ENCODE measurements at regions not wholly inside any gene's neighbourhood (a gene's known extent, or its start where the extent isn't known, plus 50 kb on each side); places are given as distances from the start of the nearest gene placed in this dataset.
"Not testable (repeated sequence)": the region's sequence is repeated elsewhere in the genome, so short reads cannot be mapped to it uniquely, and the experiment has no call there.

DNA sequence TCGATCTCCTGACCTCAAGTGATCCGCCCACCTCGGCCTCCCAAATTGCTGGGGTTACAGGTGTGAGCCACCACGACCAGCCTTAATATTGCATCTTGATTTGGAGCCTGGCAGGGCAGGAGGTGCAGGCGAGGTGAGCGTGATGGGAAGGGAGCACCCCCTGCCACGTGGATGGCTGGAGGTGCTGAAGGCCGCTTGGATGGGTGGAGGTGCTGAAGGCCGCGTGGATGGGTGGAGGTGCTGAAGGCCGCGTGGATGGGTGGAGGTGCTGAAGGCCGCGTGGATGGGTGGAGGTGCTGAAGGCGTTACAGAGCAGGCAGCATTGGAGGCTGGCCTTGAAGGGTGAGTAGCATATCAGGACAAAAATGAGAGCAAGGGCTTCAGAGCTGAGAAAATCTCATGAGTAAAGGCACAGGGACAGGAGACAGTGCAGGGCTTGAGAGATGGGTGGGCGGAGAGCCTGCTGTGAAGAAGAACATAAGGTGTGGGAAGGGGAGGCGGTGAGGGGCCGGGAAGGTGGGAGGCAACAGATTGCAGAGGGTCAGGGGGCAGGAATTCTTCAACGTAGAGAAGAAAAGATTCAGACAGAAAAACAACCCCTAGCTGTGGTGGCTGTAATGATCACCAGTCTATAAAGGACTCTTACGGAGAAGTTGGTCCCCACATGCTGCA, 101.7 kb upstream of the SEC14L1 start:
- DNase-seq = no peak

DNA sequence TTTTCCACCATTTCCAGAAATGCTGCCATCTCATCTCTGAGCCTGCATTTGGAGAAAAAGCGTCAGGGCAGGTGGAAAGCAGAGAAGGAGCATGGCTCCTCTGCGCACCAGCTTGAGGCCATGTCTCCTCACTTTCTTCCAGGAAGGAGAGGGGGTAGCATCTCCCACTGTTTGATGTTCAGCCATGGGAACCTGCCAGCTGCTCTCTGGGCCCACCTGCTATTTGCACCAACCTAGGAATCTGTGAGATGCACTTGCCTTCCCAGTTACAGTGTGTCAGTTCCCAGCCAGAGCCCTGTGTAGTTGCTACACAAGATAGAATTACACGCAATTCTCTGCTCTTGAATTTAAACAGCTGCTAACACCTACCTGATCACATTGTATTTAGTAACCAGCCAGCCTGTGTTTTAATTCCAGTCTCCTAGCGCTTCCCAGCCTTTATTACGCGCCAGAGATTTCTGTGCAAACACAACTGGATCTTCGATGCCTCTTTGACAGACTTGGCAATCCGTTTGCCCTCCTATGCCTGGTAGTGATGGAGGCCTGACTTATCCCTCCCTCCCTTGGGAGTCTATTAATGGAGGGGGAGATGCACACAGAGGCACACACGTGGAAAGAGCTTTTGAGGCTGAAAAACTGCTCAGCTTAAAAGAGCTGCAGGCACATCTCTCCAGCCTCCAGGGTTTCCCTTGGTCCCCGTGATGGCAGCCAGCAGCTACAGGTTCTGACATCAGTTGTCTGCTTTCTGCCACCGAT, 98.1 kb upstream of the SEC14L1 start:
- no peak for DNase-seq

DNA sequence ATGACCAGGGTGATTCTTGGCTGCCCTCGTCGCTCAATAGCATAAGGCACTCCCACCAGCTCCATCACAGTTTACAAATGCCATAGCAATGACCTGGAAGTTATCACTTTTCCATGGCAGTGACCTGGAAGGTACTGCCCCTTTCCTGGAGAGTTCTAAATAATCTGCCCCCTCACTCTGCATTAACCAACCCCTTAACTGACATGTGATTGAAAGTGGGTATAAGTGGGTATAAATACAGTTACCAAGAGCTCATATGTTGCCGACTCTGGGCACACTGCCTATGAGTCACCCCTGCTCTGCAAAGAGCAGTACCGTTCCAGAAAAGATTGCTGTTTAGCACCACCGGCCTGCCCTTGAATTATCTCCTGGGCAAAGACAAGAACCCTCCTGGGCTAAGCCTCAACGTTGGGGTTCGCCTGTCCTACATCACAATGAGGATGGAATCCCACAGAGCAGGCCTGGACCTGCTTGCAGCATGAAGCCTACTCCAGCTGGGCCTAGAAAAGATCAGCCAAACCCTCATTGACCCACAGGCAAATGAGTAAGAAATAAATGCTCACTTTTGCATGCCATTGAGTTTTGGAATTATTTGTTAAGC, 95.2 kb upstream of the SEC14L1 start:
- DNase-seq = no peak

DNA sequence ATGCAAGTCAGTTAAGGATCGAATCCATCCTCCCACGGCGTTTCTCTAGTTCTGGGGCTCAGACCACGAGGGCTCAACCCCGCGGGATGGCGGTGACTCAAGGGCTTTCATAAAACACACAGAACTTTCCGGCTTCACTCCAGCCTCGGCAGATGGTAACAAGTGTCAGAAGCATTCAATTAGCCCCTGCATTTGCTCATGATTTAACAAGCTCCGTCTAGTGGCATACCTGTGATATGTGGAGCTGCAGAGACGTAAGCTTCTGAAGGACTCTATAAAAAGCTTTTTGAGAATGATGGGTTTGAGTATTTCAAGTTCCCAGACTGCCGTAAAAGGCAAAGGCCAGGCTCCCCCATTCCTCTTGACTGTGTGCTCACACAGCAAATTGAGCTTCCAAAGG, 91.3 kb upstream of the SEC14L1 start:
- DNase-seq = peak; percentile 42

DNA sequence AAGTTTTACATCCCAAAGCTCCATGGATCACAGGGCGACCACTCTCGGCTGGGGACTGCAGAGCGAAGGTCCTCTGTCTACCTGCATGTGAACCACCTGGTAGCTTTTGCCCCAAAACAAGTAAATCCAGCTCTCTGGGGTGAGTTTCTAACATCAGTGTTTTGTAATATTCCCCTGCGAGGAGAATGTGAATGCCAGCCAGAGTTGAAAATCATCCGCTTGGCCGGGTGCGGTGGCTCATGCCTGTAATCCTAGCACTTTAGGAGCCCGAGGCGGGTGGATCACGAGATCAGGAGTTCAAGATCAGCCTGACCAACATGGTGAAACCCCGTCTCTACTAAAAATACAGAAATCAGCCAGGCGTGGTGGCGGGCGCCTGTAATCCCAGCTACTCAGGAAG, 89.9 kb upstream of the SEC14L1 start:
- not testable (repeated sequence) for DNase-seq

DNA sequence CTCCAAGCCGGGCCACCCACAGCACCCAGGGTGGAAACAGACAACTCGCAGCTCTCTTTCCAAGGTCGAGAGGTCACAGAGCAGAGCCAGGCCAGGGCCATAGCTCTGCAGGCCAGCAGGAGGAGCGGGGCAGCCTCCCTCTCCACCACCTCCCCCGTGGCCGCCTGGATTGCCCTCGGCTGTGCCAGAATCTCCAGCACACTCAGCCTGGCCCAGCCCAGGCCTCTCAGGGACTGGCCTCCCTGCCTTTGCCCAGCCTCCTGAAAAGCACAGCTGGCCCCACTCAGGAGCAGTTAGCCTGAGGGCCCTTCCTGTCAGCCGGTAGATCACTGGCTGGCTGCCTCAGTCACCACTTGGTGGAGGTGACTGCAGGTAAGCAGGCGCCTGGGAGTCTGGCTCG, 85.8 kb upstream of the SEC14L1 start:
- peak; percentile 31 for DNase-seq

DNA sequence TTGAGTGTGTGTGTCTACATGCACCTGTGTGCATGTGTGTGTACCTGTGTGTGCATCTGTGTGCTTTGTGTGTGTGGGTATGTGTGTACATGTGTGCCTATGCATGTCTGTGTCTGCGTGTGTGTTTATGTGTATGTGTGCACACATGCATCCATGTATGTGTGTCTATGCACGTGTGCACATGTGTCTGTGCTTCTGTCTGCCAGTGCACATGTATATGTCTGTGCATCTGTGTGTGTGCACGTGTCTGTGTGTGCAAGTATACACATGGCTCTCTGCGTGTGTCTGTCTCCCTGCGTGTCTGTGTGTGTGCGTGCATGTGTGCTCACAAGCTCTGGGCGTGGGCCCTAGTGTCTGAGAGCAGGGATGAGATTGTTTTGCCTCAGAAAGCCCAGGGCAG, 85.3 kb upstream of the SEC14L1 start:
- no peak for DNase-seq

DNA sequence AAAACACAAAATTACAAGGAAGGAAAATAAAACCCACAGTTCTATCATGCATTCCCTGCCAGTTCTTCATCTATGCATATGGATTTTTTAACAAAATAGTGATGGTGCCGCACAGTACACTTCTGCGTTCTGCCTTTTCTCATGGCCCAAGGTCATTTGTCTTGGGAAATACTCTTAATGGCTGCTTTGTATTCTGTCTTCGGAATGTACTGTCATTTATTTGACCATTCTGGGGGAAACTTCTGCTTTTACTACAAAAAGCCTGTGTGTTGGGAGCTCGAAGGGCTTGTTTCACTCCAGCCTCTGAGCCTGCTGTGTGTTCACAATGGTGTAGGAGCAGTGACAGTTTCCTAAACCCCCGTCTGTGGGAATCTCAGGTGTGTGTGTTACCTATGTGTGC, 82.8 kb upstream of the SEC14L1 start:
- DNase-seq = no peak

DNA sequence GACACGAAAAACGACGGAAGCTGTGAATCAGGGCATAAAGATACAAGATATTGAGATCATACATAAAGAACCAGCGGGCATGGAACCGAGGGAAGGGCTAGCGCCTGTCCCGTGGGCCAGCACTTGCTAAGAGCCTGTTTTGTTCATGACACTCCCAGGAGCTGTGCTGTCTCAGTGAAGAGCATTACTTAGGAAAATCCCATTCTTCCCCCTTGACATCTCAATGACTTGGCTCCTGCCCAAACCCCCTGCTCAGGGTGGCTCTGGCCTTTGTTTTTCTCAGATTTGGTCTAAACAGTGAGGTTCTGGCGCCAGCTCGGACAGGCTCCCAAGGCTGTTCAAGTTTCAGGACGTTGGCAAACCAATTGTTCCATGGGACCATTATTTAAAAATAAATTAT, 79.1 kb upstream of the SEC14L1 start:
- DNase-seq = no peak

DNA sequence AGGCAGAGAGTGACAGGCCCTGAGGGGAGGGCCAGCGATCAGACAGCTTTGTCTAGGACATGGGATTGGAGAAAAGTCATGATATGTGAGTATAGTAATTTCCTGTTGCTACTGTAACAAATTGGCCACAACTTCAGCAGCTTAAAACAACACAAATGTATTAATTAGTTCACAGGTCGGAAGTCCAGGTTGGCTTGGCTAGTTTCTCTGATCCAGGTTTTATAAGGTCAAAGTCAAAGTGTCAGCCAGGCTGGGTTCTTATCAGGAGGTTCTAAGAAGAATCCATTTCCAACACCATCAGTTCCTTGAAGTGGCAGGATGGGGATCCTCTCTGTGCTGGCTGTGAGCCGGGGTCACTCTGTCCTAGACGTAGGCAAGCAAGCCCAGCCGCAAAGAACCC, 76.2 kb upstream of the SEC14L1 start:
- DNase-seq = no peak

DNA sequence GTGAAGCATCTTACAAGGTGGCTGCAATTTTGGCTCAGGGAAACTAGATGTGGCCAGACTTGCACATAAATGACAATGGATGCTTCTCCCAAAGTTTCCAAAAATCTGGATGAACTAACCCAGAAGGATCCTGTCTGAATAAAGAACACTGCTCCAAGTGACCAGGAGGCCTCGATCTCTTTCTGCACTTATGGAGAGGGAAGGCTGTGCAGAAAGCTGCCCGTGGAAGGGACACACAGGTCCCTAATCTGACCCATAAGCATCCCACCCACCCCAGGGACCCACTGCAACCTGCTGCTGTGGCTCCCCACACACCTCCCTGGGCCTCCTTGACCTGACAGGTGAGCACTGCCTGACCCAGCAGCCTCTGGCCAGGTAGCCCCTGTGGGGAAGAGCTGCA, 74.6 kb upstream of the SEC14L1 start:
- DNase-seq = no peak

DNA sequence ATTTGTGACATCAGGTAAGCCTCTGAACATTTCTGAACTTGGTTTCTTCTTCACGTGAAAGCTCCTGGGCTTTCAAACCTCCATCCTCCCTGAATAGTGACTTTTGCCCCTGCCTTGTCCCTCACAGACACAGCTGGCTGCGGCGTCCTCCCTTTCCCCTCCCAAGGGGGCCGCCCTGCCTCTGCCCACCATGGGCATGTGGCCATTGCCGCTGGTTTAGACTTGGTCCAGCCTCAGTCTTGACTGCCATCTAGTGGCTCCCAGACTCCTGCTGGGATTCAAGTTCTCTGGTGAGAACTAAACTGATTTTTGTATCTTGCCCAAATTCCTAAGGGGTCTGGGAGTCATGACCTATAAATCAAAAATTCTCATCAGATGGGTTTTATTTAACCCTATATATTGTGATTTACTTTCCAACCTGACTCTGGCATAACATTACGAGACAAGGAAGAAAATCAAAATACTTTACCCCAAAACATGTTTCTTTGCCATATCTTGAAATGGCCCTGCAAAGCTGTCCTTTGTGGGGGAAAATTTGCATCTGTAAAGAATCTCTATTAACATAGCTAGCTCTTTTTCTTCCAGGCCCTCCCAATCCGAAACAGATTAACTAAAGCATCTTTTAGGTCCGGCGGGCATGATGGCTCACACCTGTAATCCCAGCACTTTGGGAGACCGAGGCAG, 73.9 kb upstream of the SEC14L1 start:
- peak; percentile 33 for DNase-seq

DNA sequence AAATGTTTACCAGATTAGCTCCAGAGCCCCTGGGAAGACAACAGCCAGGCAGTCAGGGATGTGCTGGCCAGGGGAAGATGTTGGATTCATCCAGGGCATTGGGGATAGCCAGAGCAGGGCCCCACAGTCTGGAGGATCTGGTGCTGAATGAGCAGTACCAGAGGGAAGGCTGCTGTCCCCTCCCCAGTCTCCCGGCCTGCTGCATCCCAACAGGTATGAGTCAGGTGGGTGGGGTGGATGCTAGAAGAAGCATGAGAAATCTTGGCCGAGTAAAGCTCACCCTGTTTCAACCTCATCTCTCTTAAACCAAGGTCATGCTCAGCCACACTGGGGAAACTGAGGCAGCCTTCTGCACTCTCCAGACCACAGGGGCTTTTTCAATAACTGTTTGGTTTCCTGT, 71.9 kb upstream of the SEC14L1 start:
- no peak for DNase-seq

DNA sequence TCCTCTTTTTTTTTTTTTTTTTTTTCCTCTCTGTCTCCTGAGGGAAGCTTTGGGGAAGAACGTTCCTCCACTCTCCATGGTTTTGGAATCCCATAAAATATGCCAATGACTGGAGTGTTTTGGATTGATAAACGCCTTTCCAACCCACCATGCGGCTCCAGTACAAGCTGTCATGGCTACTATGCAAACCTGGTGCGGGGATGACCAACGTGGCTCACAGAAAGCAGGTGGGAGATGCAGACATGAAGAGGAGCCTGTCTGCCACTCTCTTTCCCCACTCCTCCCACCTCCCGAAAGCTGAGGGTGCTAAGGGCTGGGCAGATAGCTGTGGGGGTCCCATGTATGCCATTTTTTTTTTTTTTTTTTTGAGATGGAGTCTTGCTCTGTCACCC, 69.9 kb upstream of the SEC14L1 start:
- no peak for DNase-seq

DNA sequence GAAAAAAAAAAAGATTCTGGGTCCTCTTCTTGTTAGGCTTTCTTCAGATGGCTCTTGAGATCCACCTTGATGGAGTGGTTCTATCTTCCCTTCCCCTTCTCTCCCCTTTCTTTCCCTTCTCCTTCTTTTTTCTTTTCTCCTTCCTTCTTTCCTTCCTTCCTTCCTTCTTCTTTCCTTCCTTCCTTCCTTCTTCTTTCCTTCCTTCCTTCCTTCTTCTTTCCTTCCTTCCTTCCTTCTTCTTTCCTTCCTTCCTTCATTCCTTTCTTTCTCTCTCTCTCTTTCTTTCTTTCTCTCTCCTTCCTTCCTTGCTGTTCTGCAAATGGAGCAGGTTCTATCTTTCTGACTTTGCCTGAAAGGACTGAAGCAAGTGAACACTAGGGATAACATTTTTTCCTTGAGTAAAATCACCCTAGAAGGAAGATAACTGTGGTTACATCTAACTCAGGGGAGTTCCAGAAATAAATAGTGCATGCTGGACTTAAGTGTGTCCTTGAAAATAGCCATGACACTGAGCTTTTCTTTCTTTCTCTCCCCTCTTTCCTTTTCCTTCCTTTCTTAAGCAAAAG, 68.8 kb upstream of the SEC14L1 start:
- no peak for DNase-seq

DNA sequence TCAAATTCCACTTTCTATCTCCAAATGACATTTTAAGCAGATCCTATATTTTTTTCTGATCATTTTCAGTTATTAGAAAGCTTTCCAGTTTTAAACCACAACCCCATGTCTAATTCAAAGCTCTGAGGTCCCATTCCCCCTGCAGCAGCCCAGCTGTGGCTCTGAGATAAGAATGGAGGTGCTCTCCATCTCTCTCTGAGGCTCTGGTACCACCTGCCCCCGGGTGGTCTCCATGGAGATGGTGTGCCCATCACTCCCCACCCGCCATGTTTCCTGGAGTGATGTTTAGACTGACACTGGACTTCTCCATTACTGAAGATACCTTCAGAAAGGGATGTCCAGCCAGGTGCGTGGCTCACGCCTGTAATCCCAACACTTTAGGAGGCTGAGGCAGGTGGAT, 68.1 kb upstream of the SEC14L1 start:
- no peak for DNase-seq

DNA sequence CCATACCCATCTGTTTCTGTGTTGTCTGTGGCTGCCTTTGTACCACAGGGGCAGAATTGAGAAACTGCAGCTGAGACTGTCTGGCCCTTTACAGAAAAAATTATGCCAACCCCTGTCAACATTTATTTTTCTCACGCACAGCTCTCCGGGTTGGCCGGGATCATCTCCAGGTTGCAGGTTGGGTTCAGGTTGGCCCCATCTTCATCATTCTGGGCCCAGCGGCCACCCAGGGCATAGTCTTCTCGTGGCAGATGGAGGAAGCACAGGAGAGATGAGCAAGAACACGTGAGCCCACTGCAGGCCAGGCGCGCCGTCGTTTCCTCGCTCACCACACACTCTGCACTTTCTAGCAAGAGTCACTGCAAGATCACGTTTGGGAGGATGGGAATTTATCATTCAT, 66.1 kb upstream of the SEC14L1 start:
- no peak for DNase-seq

DNA sequence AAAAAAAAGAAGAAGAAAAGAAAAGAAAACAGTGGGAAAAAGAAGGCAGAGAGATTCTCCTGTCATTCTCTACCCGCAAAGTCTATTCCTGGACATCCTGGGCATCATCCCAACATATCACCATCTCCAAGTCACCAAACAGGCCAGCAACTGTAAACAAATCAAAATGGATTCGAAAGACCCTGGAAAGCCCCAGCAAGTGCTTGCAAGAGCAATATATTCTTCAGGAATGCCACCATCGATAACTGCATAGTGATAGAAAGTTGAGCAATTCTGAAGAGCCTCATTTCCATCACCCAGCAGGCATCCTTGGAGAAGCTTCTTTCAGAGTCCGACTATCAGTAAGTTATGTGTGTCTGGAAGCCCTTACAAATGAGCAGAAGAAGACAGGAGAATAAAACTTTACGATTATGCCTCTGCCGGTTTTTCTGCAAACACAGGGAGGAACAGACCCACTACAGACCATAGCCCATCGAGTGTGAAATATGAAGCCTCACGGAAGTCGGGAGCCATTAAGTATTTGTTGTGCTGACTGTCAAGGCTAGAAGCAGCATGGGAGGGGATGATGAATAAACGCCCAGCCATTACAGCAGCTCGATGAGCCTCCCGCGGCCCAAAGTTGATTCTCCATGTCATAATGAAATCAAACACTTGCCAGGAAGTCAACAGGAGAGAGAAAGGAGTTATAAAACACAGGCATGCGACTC, 64.5 kb upstream of the SEC14L1 start:
- no peak for DNase-seq

DNA sequence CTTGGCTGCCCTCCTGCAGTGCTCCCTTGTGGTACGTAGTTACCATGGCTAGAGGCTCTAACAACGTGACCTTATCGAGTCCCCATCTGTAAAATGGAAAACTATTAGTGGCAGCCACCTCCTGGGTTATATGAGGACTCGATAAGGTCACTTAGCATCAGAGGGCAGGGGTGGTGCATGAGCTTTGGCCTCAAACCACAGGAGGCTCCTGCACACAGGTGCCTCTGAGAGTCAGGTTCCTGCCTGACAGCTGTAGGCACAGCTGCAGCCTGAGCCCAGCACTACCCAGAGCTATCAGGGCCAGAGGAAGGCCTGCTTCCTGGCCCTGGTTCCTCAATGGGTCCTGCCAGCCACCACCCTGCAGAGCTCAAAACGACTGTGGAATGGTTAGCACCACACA, 57.2 kb upstream of the SEC14L1 start:
- no peak for DNase-seq

DNA sequence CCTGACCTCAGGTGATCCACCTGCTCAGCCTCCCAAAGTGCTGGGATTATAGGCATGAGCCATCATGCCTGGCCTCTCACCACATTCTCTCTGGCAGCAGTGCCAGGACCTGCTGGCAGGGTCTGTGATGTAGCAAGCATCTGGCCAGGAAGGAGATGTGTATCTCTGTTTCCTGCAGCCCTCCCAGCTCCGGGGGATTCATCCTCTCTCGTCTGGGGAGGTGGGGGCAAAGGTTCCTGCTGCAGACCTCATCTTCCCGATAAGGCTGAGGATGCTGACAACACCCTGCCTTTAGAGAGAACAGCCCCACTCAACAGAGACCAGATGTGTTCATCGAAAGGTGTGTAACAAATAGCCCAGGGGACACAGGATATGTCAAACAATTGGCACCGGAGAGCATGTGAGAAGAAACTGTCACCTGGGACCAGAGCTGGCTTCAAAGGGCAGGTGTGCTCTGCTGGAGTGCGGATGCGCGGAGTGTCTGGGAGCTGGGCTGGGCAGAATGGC, 54.8 kb upstream of the SEC14L1 start:
- DNase-seq = peak; percentile 84

DNA sequence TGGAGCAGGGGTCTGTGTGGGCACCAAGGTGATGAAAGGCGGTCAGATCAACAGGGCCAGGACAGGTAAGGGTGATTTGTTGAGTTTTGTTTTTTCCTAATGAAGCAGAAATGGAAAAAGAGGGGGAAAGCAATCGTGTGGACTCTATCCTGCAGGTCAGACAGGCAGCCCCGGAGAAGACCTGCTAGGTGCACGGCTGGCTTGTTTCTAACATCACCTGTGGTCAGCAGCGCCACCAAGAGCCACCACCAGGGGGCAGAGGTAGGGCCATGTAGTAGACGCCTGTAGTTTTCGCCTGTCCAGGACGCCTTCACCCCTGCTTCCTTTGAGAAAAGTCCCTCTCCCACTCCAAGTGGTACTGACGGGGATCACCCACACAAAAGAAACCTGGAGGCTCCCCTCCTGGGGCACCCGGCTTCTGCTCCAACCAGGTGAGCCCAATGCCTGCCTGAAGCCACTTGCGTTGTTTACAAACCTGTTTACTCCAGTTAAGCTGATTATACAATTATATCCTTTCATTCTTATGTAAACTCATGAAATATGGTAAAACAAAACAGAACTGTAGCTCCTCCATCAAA, 54.2 kb upstream of the SEC14L1 start:
- peak; percentile 84 for DNase-seq
